ENCODE measurements at regions not wholly inside any gene's neighbourhood (a gene's known extent, or its start where the extent isn't known, plus 50 kb on each side); places are given as distances from the start of the nearest gene placed in this dataset.

DNA sequence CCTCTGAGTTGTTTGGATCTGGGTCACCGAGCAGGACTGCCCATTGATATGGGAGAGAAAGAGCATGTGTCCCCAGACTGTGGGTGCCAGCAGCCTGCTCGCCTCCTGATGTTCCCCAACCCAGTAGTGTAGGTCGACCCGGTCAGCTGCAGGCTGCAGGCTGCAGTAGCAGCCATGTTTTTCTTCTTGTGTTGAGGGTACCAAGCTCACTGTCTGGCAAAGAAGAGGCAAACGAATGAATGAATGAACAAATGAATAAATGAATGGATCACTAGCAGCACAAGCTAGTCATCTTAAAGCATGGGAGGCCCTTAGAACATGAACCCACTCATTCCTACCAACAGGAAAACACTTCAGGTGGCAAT, 293.2 kb downstream of the SOX9 start:
- DNase-seq: no peak

- no peak for DNase-seq
These were observed 294.4 kb downstream of the SOX9 start for GRCh38 chr17:72414967-72415853.

DNA sequence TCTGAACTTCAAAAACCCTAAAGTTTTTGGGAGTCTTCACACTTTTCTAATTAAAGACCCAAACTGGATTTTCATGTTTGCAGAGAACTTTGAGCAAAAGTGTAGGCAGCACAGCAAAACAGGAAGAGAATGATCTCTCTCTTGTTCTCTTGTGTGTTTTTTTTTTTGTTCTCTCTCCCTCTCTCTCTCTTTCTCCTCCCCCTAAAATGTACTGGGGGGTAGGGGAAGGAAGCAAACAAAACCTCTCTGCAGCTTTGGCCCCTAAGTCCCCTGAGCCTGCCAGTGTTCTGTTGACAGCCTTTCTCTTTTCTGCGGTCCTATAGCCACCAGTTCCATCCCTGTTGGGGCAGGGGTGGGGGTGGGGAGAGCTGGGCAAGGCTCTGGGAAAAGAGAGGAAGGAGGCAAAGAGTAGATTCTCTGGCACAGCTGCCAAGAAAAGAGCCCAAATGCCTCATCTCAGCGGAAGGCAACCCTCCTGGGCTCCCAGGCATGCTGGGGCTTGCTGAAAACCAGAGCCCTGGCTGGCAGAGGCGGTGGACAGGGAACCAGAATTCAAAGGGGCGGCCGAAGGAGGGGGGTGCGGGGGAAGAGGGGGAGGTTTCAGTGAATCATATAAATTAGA, 295.3 kb downstream of the SOX9 start:
- no peak for DNase-seq

DNA sequence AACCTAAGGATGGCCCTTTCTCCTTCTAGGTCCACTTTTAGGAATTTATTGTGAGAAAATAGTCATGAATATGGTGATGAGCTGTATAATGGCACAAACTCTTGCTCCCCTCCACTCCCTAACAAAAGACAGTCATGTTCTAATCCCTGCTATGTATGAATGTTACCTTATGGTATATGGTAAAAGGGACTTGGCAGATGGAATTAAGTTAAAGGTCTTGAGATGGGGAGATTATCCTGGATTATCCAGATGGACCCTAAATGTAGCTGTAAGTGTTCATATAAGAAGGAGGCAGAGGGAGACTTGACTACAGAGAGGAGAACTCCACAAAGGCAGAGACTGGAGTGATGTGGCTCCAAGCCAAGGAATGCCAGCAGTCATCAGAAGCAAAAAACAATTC, 296.1 kb downstream of the SOX9 start:
- DNase-seq: no peak

- DNase-seq: no peak
These were observed 296.8 kb downstream of the SOX9 start for GRCh38 chr17:72417627-72418026.

DNA sequence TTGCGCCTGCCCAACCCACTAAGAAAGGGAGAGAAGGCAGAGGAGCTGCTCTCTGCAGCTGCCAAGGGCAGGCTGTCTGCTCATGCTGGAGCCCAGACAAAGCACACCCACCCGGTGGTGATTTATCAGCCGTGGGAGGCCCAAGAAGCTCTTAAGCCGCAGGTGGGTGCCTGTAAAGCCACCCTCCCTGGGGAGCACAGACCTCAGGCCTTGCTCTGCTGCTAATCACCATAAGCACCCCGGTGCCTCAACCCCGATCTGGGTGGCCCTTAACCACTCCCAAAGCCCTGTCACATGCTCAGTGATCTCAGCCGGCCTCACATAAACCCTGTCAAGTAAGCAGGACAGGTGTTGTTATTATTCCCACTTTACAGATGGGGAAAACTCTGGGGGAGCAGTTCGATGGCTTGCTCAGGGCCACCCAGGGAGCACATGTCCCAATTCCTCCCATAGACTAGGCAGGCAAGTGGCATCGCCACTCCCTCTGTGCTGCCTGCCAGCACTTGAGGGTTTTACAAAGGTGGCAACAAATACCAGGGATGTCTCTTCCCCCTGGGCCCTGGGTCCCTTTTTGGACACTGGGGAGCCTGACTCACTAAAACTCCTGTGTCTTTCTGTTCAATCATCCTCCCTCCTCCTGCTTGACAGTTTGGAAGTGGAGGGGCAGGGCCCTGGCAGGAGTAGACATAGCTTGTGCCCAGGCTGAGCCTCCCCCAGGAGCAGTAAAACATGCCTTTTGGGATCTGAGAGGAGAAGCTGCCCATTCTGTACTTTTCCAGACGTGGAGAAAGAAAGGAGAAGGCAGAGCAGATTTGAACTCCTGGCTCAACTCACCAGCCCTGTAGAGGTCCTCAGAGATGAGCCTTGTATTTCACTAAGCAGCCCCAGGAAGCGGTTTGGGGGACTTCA, 299.3 kb downstream of the SOX9 start:
- no peak for DNase-seq

GRCh38 chr17:72420775-72421127, 299.9 kb downstream of the SOX9 start:
- no peak for DNase-seq

- DNase-seq: peak; percentile 1
These were observed 300.6 kb downstream of the SOX9 start for GRCh38 chr17:72421128-72422092.

GRCh38 chr17:72422204-72422504, 301.3 kb downstream of the SOX9 start:
- no peak for DNase-seq

DNA sequence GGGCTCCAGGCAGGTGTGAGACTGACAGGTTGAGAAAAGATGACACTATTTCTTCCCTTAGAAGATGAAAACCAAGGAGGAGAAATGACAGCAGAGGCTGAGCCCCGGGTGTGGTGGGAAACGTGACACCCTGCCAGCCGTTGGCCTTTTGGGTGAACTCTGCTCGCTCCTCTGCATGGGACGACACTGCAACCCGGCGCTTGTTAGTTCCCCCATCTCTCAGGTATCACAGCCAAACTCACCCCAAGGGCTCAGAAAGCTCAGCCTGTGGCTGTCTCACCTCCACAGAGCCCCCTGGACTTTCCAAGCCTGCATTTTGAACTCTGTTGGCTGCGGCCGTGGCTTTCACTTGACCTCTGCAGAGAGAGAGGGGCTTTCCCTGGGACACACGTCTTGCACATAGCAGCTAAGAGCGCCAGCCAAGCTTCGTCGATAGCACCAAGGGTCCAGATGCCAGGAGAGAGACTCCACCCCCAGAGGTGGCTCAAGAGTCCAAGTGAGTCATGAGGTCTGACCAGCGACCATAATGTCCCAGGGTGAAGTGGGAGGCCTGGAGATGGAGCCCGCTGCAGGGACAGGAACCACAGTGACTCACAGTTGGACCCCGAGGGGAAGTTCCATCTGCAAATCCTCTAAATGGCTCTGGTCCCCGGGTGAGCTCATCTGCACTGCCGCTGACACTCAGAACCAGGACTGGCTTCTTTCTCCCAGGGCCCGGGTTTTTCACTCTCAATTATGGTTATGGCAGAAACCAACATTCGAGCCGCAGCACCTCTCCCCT, 301.9 kb downstream of the SOX9 start:
- DNase-seq: no peak

- no peak for DNase-seq
These were observed 302.4 kb downstream of the SOX9 start for GRCh38 chr17:72423286-72423589.

GRCh38 chr17:72423718-72424117, 302.9 kb downstream of the SOX9 start:
- no peak for DNase-seq

DNA sequence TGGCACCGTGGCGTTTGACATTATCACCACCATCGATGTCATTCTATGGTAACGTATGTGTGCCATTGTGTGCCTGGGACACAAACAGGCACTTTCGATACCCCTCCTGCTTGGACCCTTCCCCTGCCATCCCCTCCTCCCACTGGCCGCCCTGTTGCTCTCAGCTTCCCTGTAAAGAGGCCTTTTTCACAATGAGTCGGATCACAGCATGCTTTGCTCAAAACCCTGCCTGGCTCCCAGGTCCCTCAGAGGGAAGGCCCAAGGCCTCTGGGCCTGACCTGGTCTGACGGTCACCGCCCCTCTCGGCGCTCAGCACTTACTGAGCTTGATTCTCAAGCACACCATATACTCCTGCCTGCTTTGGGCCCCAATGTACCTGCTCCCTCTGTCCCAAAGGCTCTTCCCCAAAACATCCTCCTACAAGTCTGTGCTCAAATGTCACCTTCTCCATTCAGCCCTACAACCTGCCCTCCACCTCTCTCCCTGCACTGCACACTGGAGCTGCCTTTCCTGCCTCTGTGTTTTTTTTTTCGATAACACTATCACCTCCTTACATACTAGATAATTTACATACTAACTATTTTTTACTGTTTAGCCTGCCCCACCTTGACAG, 303.8 kb downstream of the SOX9 start:
- no peak for DNase-seq

- DNase-seq: no peak
These were observed 304.4 kb downstream of the SOX9 start for GRCh38 chr17:72425133-72425793.

DNA sequence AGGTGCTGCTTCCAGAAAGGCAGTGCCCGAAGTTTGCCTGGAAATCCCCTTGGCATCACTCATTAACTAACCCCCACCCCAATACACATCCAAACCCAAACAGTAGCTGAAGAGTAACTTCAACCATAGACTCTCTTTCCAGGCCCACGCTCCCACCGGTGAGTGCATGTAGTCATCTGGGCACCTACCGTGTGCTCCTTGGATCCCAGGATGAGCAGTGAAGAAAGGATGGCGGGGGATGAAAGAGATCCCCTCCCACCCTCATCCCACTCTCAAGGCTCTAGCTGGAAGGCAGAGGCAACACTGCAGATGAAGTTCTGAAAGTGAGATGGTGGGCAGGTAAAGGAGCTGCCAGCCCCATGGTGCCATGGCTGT, 305.0 kb downstream of the SOX9 start:
- DNase-seq: no peak

DNA sequence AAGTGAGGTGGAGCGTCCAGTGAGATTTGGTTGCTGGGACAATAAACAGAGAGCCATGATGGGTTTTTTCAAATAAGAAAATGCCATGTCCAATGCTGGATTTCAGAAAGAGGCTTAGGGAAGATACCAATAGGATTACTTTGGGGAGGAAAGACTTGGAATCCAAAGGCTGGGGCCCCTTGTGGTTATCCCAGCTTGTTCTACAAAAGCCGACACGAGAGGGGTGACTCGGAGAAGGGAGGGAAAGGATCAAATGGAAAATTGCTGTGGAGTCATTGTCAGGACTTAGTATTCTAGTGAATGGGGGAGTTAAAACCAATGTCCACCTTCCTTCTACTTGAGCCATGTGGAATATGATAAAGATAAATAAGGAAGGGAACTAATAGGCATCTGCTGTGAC, 305.5 kb downstream of the SOX9 start:
- DNase-seq: no peak

GRCh38 chr17:72426948-72427760, 306.3 kb downstream of the SOX9 start:
- DNase-seq: no peak

DNA sequence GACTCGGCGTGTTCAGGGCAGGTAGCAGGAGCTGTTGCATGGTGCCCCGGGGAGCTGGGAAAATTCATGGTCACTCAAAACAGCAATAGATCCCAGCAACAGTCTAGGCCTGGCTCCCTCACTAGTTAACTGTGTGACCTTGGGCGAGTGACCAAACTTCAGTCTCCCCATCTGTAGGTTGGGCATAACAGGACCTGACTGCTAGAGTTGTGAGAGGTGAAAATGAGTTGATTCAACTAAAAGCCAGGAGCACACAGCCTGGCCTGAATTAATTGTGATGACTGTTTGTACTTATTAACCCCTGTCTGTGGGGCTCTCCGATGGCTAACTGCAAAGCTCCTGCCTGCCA, 306.9 kb downstream of the SOX9 start:
- DNase-seq: no peak

DNA sequence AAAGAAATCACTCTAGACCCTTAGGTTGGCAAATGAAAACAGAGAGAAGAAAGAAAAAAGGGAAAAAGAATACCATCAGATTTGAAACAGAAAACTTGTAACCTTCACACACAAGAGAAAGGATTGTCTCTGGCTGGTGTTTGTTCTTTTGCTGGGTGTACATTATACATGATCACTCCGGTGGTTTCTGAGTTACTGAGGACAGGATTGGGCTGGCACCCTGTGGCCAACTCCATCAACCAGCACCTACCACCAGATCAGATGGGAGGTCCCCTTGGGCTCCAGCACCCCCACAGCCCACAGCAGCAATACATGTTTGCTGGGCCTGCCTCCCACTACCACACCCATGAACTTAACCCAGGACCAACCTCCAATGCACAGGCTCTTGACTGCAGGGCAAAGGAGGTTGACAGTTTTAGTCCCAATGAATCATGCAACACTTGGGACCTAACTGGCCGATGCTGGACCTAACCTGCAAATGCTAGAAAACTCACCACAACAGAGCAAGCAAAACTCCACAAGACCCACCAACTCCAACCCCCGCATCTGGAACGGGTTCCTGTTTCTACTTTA, 308.3 kb downstream of the SOX9 start:
- no peak for DNase-seq

All from hematopoietic multipotent progenitor cell treated with erythropoietin and hydrocortisone succinate and interleukin-3 and kit ligand, for 6 days (in vitro differentiated cells).